ENCODE measurements at regions not wholly inside any gene's neighbourhood (a gene's known extent, or its start where the extent isn't known, plus 50 kb on each side); places are given as distances from the start of the nearest gene placed in this dataset.

GRCh38 chr3:19022546-19022945 is 125.8 kb upstream of the KCNH8 start:
- no peak for TF ChIP-seq GATA2 (IDR thresholded peaks at IDR 0.05; ENCODE audit: low read depth, low read length)
- no peak for TF ChIP-seq GATA3 (IDR thresholded peaks at IDR 0.05; ENCODE audit: low read depth, low read length)

Data from SH-SY5Y (cell line).